Stimulated activated naive CD4-positive, alpha-beta T cell (primary cell): ENCODE measurements at regions not wholly inside any gene's neighbourhood (a gene's known extent, or its start where the extent isn't known, plus 50 kb on each side); places are given as distances from the start of the nearest gene placed in this dataset.
"Not testable (repeated sequence)": the region's sequence is repeated elsewhere in the genome, so short reads cannot be mapped to it uniquely, and the experiment has no call there.

Source experiments
- DNase-seq, 6 experiments: peaks; one replicate each; lab custom pipeline; 2025; lab: John Stamatoyannopoulos, UW

- no peak for DNase-seq
Measured at GRCh38 chr6:21772477-21772876, 178.9 kb downstream of the SOX4 start.

- DNase-seq: no peak
Measured at GRCh38 chr6:21772884-21773575, 179.5 kb downstream of the SOX4 start.

- no peak for DNase-seq
Measured at GRCh38 chr6:21773576-21773968, 180.0 kb downstream of the SOX4 start.

- no peak for DNase-seq
Measured at GRCh38 chr6:21777846-21778245, 184.3 kb downstream of the SOX4 start.

- DNase-seq: no peak
Measured at GRCh38 chr6:21780141-21780540, 186.6 kb downstream of the SOX4 start.

GRCh38 chr6:21780679-21781078 lies 187.1 kb downstream of the SOX4 start:
- DNase-seq: no peak

GRCh38 chr6:21781128-21781527 lies 187.6 kb downstream of the SOX4 start:
- DNase-seq: no peak

GRCh38 chr6:21785164-21785563 lies 191.6 kb downstream of the SOX4 start:
- no peak for DNase-seq

GRCh38 chr6:21791056-21791455 lies 197.5 kb downstream of the SOX4 start:
- no peak for DNase-seq

GRCh38 chr6:21791581-21791980 lies 198.0 kb downstream of the SOX4 start:
- no peak for DNase-seq

GRCh38 chr6:21792177-21792576 lies 198.6 kb downstream of the SOX4 start:
- DNase-seq: no peak

- not testable (repeated sequence) for DNase-seq
Measured at GRCh38 chr6:21796979-21797378, 203.4 kb downstream of the SOX4 start.

- DNase-seq: no peak
Measured at GRCh38 chr6:21798468-21798867, 204.9 kb downstream of the SOX4 start.

GRCh38 chr6:21800330-21800729 lies 206.8 kb downstream of the SOX4 start:
- no peak for DNase-seq

GRCh38 chr6:21800948-21801438 lies 207.4 kb downstream of the SOX4 start:
- DNase-seq: no peak

GRCh38 chr6:21801446-21802174 lies 208.1 kb downstream of the SOX4 start:
- no peak for DNase-seq

- DNase-seq: no peak
Measured at GRCh38 chr6:21802175-21802822, 208.7 kb downstream of the SOX4 start.

GRCh38 chr6:21804941-21805610 lies 211.5 kb downstream of the SOX4 start:
- no peak for DNase-seq

GRCh38 chr6:21807299-21808044 lies 213.9 kb downstream of the SOX4 start:
- no peak for DNase-seq

- no peak for DNase-seq
Measured at GRCh38 chr6:21808045-21808470, 214.5 kb downstream of the SOX4 start.

- DNase-seq: no peak
Measured at GRCh38 chr6:21808551-21809242, 215.1 kb downstream of the SOX4 start.
